Anterior cingulate cortex (tissue), 58 donors: ENCODE measurements at regions not wholly inside any gene's neighbourhood (a gene's known extent, or its start where the extent isn't known, plus 50 kb on each side); places are given as distances from the start of the nearest gene placed in this dataset.

ENCODE experiments used
- DNase-seq, 58 donors: peaks; one replicate each; lab custom pipeline; 2025; lab: John Stamatoyannopoulos, UW

DNA sequence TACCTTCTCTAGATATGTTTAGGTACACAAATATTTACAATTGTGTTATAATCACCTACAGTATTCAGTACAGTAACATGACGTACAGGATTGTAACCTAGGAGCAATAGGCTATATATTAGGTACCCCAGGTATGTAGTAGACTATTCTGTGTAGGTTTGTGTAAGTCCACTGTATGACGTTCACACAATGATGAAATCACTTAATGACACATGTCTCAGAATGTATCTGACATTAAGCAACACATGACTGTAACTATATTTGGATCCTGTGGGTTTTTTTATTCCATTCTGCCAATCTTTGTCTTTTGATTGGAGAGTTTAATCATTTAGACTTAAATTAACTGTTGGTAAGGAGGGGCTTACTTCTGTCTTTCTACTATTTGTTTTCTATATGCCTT is 52.1 kb downstream of the STYXL2 start:
- no peak for DNase-seq

DNA sequence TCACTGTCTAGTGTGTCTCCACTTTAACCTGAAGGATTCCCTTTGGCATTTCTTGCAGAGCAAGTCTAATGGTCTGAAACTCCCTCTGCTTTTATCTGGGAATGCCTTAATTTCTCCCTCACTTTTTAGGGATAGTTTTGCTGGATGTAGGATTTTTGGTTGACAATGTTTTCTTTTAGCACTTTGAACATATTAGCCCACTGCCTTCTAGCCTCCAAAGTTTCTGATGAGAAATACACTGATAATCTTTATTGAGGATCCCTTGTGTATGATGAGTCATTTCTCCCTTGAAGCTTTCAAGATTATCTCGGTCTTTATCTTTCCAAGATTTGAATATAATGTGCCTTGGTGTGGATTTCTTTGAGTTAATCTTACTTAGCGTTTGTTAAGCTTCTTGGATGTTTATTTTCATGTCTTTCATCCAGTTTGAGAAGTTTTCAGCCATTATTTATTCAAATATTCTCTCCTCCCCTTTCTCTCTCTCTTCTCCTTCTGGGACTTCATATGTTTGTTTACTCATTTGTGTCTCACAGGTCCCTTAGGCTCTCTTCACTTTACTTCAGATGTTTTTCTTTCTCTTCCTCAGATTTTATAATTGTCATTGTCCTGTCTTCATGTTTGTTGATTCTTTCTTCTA is 53.1 kb downstream of the STYXL2 start:
- DNase-seq: no peak

DNA sequence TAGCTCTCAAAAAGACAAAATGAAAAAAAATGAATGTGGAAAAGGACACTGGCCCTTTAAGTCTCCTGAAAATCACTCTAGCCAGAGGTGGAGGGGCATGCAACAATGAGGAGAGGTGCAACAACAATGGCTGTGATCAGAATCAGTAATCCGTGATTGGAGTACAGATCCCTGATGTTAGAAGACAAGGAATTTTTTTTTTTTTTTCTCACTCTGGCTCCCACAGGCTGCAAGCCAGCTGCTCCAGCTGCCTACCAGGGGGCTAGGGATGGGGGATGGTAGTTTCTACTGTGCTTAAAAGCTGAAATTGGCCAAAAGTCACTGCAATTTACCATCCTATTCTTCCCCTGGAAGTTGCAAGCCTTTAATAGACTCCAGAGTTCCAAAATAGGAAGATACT is 54.5 kb downstream of the STYXL2 start:
- DNase-seq: no peak

DNA sequence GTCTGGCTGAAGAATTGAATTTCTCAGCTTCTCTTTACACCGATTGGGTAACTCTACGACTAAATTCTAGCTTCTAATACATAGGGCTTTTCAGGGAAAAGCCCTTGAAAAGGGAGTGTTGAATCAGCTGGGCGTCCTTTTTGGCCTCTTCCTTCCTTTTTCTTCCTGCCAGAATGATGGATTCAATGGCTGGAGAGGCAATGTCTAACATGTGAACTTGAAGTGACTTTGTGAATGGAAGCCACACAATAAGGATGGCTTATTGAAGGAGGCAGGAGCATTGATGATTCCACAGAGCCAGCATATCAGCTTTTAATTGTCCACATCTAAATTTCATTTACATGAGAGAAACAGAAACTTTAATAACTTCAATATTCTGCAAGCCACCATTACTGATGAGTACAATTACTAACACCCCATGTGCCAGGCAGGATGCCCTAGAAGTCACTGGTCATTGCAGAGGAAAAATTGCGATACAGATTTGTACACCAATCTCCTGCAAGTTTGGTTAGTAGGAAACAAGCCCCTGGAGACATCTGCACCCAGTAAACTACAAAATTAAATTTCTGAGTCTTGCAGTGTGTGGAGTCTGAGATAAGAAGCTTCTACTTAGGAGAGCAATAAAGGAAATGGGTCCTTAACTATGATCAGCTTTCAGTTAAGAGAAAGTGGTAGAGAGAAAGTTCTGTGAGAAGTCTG is 56.1 kb downstream of the STYXL2 start:
- DNase-seq: no peak

DNA sequence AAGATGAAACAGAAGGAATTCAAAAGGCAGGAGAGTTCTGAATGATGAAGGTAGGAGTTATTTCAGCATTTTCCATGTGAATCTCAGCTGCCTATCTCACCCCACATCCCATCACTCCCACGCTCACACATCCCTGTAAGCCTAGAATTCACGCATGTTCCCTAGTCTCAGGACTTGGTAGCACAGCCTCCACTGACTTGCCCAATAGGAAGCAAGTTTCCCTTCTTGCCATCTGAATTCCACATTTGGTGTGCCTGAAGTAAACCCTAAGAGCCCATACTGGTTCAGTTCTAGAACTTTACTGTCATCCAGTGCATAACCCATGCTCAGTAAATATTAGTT is 56.6 kb downstream of the STYXL2 start:
- no peak for DNase-seq

DNA sequence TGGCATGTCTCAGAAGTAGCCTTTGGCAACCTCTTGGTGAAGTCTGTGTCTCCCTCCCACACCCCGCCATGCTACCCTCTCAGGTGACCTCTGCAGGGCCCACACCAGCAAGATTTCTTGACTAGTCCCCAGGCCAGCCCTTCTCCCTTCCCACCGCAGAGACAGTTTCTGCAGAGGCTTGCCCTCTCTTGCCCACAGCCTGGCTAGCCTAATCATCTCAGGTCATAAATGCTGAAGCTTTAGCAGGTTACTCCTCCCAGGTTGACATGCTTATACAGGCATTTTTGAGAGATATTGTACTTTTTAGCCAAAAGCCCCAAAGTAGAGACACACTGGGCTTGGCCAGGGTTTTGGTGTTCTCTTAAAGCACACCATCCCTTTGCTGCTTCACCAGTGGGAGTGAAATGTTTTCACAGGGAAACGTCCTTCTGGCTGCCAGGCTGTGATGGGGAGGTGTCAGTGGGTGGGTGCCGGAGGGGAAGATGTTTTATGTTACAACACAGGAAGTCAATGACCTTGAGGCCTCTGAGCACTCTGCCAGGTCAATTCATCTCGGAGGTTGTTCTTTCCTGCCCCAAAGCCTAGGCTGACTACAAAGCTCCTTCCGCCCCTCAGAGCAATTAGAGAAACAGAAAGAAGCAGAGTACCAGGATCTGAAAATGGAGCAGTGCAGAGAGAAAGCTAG is 58.5 kb downstream of the STYXL2 start:
- DNase-seq: no peak

DNA sequence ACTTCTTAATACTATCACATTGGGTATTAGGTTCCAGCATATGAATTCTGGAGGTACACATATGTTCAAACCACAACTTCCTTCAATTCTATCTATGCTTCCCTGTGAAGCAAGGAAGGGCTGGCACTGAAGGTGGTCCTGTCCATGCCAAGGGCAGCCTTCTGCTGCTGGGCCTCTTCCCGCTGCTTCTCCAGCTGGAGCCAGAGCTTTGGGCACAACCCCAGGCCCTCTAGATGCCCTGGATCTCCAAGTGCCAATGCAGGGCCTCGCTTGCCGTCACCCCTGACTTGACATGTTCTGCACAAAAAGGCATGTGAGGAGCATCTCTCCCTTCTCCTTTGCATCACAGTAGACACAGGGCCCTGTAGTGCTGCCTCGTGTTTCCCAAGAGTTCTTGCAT is 62.6 kb downstream of the STYXL2 start:
- no peak for DNase-seq

DNA sequence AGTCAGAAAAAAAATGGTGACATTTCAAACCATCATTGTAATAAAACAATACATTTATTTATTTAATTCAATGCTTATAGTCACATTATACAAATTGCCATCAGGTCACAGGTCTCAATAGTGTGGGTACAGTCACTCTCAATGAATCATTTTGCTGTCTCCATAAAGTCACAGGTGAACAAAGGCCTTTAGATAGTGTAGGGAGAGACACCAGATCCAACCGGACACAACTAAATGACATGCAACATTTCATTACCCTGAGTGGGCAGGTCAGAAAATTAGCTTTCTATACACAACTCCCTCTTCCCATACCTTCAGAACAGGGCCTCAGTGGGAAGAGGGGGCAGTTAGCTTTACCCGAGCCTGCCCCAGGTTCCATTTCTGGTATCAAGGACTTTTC is 63.2 kb downstream of the STYXL2 start:
- no peak for DNase-seq

DNA sequence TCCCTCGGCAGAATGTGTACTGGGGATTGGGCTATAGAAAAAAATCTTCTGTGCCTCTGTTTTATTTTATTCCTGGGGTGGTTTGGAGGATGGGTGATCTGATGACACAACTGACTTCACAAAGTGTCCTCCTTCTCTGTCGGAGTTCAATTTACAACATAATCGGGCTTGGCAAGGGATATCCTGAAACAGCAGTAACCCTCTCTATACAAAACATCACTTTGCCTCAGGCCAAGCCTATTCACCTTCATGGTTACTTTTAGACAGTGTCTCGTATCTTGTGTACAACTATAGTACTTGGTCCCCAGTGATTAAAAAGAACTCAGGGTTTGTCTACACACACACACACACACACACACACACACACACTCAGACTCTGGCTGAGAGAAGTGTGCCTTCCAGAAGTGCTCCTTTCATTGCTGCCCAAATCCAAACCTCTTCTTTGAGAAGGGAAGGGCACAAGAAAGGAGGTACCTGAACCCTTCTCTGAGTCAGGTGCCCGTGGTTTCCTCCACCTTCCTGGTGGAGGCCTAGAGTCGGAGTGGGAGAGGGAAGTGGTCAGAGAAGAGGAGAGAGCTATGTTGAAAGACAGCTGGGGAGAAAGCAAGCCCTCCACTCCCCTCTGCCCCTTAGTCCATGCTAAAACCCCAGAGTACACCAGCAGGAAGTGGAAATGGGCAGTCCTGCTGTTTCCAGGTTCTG is 62.4 kb upstream of the POU2F1 start:
- no peak for DNase-seq

DNA sequence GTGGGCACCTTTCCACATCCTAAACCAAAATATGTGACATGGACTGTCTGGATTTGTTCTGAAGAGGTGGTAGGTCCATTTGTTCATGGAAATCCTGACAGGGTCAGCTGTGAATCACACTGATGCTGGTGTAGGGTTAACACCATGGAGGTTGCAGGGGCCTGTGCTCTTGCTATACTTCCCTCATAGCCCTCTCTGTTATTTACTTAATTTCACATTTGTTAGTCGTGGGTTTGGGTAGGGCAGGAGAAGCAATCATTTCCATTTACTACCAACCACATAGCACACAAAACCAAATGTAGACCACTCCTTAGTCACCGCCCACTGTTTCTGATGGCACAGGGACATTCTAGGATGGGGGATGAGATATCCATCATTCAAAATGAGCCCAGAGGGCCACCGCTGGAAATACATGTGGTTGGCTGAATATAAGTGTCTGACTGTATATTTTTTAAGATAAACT is 61.8 kb upstream of the POU2F1 start:
- no peak for DNase-seq

DNA sequence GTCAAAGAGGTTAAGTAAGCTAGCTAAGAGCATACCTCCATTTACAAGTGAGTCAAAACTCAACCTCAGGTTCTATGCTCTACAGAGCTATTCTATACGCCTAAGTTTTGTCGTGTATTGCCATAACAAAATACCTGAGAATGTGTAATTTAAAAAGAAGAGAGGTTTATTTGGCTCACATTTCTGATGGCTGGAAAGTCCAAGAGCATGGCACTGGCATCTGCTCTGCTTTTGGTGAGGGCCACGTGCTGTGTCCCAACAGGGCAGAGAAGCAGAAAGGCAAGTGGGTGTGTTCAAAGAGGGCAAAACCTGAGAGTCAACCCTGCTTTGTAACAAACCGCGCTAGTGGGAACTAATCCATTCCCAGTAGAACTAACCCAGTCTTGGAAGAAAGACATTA is 60.9 kb upstream of the POU2F1 start:
- no peak for DNase-seq

DNA sequence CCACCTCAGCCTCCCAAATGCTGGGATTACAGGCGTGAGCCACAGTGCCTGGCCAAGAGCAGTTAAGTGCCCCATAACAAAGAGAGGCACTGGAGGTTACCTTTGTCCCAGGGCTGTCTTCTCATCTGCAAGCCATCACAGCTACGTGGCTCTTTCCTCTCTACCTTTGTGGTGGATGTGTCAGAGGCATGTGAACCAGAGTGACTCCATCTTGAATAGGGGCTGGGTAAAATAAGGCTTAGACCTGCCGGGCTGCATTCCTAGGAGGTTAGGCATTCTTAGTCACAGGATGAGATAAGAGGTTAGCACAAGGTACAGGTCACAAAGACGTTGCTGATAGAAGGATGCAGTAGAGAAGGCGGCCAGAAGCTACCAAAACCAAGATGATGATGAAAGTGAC is 59.4 kb upstream of the POU2F1 start:
- DNase-seq: no peak

DNA sequence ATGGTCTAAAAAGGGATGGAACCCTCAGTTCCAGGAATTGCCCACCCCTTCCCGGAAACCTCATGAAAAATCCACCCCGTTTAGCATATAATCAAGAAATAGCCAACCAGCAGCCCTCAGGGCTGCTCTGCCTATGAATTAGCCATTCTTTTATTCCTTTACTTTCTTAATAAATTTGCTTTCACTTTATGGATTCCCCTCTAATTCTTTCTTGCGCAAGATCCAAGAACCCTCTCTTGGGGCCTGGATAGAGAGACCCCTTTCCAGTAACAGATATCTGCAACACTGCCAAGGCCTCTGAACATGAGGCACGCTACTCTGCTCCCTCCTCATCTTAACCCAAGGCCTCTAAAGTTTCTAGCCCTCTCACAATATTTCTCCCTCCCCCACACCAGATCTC is 58.9 kb upstream of the POU2F1 start:
- DNase-seq: no peak

DNA sequence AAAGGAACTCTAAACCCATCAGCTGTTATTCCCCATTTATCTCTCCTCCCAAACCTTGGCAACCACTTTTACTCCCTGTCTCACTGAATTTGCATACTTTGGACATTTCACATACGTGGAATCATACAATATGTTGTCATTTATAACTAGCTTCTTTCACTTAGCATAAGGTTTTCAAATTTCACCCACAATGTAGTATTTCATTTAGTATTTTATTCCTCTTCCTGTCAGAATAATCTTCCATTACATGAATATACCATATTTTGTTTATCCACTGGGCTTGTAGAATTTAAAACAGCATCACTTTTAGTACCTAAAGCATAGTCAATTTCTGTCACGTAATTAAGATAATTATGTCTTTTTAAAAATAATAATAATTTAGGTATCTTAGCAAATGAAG is 55.5 kb upstream of the POU2F1 start:
- DNase-seq: no peak

DNA sequence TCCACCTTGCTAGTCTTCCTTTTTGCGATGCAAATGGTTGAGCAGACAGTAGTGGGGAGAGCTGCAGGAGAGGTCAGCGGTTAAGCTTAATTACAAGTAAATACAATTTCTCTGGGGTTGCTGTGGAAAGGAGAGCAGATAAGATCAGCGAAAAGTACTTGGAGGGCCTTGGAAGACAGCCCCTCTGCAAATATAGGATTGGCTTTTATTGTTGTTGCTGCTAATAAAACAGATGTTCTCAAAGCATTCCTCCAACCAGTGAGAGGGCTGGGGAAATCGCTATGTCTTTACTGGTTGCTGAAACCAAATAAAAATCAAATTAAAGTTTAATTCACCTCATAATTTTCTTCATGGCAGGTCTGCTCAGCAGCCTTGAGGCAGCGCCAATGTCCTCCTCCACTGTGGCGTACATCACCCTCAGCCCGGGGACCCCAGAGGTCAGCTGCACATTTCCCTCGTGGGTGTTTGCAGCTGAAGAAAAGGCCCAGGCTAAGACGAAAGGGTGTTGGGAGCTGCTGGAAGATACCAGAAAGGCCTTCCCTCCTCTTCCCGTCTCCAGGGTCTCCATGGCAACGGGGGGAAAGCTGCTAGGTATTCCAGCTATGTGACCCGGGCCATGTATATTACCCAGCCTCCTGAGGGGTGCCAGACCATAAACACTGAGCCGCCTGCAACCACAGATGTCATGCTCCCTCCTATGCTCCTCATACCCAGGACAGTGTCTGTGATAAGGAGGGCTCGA is 54.6 kb upstream of the POU2F1 start:
- no peak for DNase-seq

DNA sequence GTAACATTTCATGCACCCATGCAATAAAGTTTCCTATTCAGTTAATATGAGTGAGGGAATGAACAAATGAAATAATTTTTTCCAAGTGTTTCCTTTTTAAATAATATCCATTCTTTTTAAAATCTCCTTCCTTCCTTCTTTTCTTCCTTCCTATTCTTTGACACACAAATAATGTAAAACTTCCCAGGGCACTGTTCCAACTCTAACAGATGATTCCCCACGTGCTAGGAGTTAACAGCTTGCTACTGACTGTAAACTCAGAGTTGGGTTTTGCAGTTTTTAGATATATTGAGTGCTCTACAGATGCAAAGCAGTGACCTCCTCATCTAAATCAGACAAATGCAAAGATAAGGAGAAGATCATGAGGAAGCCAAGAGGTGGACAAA is 54.0 kb upstream of the POU2F1 start:
- no peak for DNase-seq

DNA sequence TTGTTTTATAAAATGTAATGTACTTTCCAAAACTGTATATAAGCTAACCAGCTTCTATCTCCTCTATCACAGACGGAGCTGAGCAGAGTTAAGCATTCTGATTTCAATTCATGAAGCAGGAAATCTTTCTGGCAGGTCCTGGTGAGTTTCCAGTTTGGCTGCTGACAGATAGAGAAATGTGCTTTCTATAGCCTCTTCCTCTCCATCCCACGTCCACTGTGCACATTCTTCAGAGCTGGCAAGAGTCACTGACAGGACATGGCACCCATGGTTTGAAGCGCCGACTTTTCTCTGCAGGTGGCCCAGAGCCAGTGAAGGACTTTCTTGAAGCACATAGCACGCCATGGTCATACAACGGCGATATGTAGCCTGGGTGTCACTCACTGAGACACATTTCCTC is 52.3 kb upstream of the POU2F1 start:
- DNase-seq: peak in 13 of 58 donors; percentile 3 to 38 (median 9)

DNA sequence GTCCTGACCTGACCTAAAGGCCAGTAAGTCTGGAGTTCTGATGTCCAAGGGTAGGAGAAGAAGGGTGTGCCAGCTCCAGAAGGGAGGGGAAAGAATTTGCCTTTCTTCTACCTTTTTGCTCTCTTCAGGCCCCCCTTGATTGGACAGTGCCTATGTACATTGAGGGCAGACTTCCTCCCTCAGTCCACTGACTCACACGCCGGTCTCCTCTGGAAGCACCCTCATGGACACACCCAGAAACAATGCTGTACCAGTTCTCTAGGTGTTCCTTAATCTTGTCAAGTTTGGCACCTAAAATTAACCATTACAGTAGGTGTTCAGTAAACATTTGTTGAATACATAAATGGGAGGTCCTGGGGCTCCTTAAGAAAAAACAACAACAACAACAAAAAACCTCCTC is 51.0 kb upstream of the POU2F1 start:
- no peak for DNase-seq
